B cell (primary cell): ENCODE measurements at regions not wholly inside any gene's neighbourhood (a gene's known extent, or its start where the extent isn't known, plus 50 kb on each side); places are given as distances from the start of the nearest gene placed in this dataset.

Experiments
- EZH2 ChIP-seq: IDR thresholded peaks from 2 replicates; pipeline ENCODE4 v1.6.1; 2012; ENCODE audit warnings: borderline replicate concordance, low read depth, mild to moderate bottlenecking, moderate library complexity, low read length; ENCODE audit not compliant: insufficient read depth, poor library complexity, severe bottlenecking
- TF ChIP-seq, protein P1 (sequence below): fragments of 200-600 bp; IDR thresholded peaks from one replicate; pipeline ENCODE4 v1.8.0; 2022; ENCODE audit warnings: antibody characterized with exemption, mild to moderate bottlenecking

DNA sequence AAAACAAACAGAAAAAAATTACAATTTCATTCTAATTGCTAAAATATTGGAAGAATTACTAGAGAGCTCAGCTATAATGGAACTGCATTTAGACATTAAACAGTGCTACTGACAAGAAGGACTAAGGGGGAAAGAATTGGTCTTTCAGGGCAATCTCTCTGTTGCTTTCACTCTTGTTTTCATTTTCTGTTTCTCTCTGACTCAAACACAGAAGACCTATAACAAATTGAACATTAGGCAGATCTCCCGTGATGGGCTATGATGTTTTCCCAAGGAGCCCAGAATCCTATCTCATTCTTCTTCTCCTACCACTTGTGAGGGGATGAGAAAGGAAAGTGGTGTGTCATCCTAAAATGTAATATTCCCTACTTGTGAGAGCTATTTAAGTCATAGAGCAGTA, 358.0 kb upstream of the TGFBR2 start:
- no peak for TF ChIP-seq EZH2
- TF ChIP-seq, protein P1, sequence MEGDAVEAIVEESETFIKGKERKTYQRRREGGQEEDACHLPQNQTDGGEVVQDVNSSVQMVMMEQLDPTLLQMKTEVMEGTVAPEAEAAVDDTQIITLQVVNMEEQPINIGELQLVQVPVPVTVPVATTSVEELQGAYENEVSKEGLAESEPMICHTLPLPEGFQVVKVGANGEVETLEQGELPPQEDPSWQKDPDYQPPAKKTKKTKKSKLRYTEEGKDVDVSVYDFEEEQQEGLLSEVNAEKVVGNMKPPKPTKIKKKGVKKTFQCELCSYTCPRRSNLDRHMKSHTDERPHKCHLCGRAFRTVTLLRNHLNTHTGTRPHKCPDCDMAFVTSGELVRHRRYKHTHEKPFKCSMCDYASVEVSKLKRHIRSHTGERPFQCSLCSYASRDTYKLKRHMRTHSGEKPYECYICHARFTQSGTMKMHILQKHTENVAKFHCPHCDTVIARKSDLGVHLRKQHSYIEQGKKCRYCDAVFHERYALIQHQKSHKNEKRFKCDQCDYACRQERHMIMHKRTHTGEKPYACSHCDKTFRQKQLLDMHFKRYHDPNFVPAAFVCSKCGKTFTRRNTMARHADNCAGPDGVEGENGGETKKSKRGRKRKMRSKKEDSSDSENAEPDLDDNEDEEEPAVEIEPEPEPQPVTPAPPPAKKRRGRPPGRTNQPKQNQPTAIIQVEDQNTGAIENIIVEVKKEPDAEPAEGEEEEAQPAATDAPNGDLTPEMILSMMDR: no peak
